ENCODE measurements at regions not wholly inside any gene's neighbourhood (a gene's known extent, or its start where the extent isn't known, plus 50 kb on each side); places are given as distances from the start of the nearest gene placed in this dataset.

GRCh38 chr10:43912469-43912868 lies 263.8 kb upstream of the ZNF32 start:
- DNase-seq (ENCODE audit: low read depth, low spot score): no peak
- Histone ChIP-seq H3K4me1 (ENCODE audit: control insufficient read depth in 1 of 2, insufficient read depth in 2 of 2, low read length in 2 of 2) (no peaks in the 10 kb centered on the region), H3K27ac (ENCODE audit: low read depth, low read length) (no peak overlapping the region), H3K4me2 (ENCODE audit: low read length) (no peak overlapping the region), H3K9ac (ENCODE audit: low read length) (no peak overlapping the region), H3K79me2 (ENCODE audit: insufficient read depth, low read length) (no peaks in the 10 kb centered on the region), H3K4me3 (replicated peaks in 1 of 2; ENCODE audit: low read depth in 1 of 2, low read length in 2 of 2) (no peak overlapping the region), H4K20me1 (ENCODE audit: insufficient read depth) (no peaks in the 10 kb centered on the region), H3K9me3 (ENCODE audit: control insufficient read depth in 1 of 2, insufficient read depth in 1 of 2, low read depth in 1 of 2, low read length in 2 of 2) (no peaks in the 10 kb centered on the region), H3K27me3 (ENCODE audit: insufficient read depth, low read length) (peaks cover 3% of the 10 kb centered on the region; the same call in 1 of the 2 replicates), H3K9me2 (ENCODE audit: insufficient read depth) (no peaks in the 10 kb centered on the region), H2AFZ (ENCODE audit: low read depth, low read length, poor library complexity, severe bottlenecking) (no peak overlapping the region), H3K36me3 (ENCODE audit: control insufficient read depth in 1 of 2, insufficient read depth in 2 of 2, low read length in 2 of 2) (no peaks in the 10 kb centered on the region)
- no TSS peak for BruUV-seq (replicated peaks)
- POLR2A ChIA-PET: no interaction called here
- intact Hi-C loops (cut with micrococcal nuclease): no loop called here
- ATAC-seq: no peak
- RAD21 ChIA-PET (ENCODE audit: low non-redundant PET in 1 of 2, low total read pairs in 2 of 2, uncharacterized antibody in 2 of 2, unreplicated experiment in 2 of 2): no interaction called here
- TF ChIP-seq CTCF (IDR thresholded peaks at IDR 0.05 in 2 of 3, conservative IDR thresholded peaks at IDR 0.05 in 1 of 3; ENCODE audit: borderline replicate concordance in 1 of 3, insufficient read depth in 1 of 3, low read depth in 2 of 3, low read length in 2 of 3): no peak
- TF ChIP-seq EZH2 (IDR thresholded peaks at IDR 0.05): no peak
- TF ChIP-seq TCF7L2 (IDR thresholded peaks at IDR 0.05; ENCODE audit: borderline replicate concordance, extremely low read depth, insufficient read depth, insufficient read length): no peak
- no peak for TF ChIP-seq CEBPB (IDR thresholded peaks at IDR 0.05; ENCODE audit: low read depth)
- no peak for TF ChIP-seq MAX (IDR thresholded peaks at IDR 0.05)
- TF ChIP-seq REST (IDR thresholded peaks at IDR 0.05; ENCODE audit: low read depth): no peak
- no peak for TF ChIP-seq ZBTB33 (IDR thresholded peaks at IDR 0.05; ENCODE audit: extremely low read depth, insufficient replicate concordance, low read length)
- no peak for TF ChIP-seq ELF1 (IDR thresholded peaks at IDR 0.05; ENCODE audit: borderline replicate concordance, low read depth)
- no peak for TF ChIP-seq RAD21 (IDR thresholded peaks at IDR 0.05; ENCODE audit: low read depth)
- CTCF ChIA-PET: no interaction called here

All from HCT116 (cell line).